ENCODE measurements at regions not wholly inside any gene's neighbourhood (a gene's known extent, or its start where the extent isn't known, plus 50 kb on each side); places are given as distances from the start of the nearest gene placed in this dataset.

GRCh38 chr17:36816214-36816906 is 120.9 kb upstream of the LHX1 start:
- no peak for DNase-seq (ENCODE audit: low spot score)

GRCh38 chr17:36816907-36817288 is 120.4 kb upstream of the LHX1 start:
- DNase-seq (ENCODE audit: low spot score) = no peak

GRCh38 chr17:36817483-36818048 is 119.7 kb upstream of the LHX1 start:
- DNase-seq (ENCODE audit: low spot score) = no peak

GRCh38 chr17:36818134-36818825 is 119.0 kb upstream of the LHX1 start:
- no peak for DNase-seq (ENCODE audit: low spot score)

- no peak for DNase-seq (ENCODE audit: low spot score)
Observed at GRCh38 chr17:36823850-36824677, 113.2 kb upstream of the LHX1 start.

GRCh38 chr17:36824678-36825101 is 112.6 kb upstream of the LHX1 start:
- no peak for DNase-seq (ENCODE audit: low spot score)

- DNase-seq (ENCODE audit: low spot score) = no peak
Observed at GRCh38 chr17:36825113-36825512, 112.2 kb upstream of the LHX1 start.

GRCh38 chr17:36825521-36825920 is 111.8 kb upstream of the LHX1 start:
- DNase-seq (ENCODE audit: low spot score) = no peak

GRCh38 chr17:36825951-36826350 is 111.3 kb upstream of the LHX1 start:
- no peak for DNase-seq (ENCODE audit: low spot score)

GRCh38 chr17:36827081-36827480 is 110.2 kb upstream of the LHX1 start:
- no peak for DNase-seq (ENCODE audit: low spot score)

- DNase-seq (ENCODE audit: low spot score) = no peak
Observed at GRCh38 chr17:36829676-36830075, 107.6 kb upstream of the LHX1 start.

GRCh38 chr17:36833279-36833678 is 104.0 kb upstream of the LHX1 start:
- DNase-seq (ENCODE audit: low spot score) = no peak

- no peak for DNase-seq (ENCODE audit: low spot score)
Observed at GRCh38 chr17:36835036-36835435, 102.2 kb upstream of the LHX1 start.

GRCh38 chr17:36837195-36837938 is 99.9 kb upstream of the LHX1 start:
- no peak for DNase-seq (ENCODE audit: low spot score)

- DNase-seq (ENCODE audit: low spot score) = no peak
Observed at GRCh38 chr17:36837939-36838272, 99.4 kb upstream of the LHX1 start.

GRCh38 chr17:36839256-36839655 is 98.0 kb upstream of the LHX1 start:
- DNase-seq (ENCODE audit: low spot score) = no peak

GRCh38 chr17:36840796-36841195 is 96.5 kb upstream of the LHX1 start:
- DNase-seq (ENCODE audit: low spot score) = no peak

GRCh38 chr17:36842231-36842819 is 95.0 kb upstream of the LHX1 start:
- no peak for DNase-seq (ENCODE audit: low spot score)

GRCh38 chr17:36842963-36843558 is 94.2 kb upstream of the LHX1 start:
- DNase-seq (ENCODE audit: low spot score) = no peak

- no peak for DNase-seq (ENCODE audit: low spot score)
Observed at GRCh38 chr17:36844013-36844412, 93.3 kb upstream of the LHX1 start.

GRCh38 chr17:36844601-36845000 is 92.7 kb upstream of the LHX1 start:
- no peak for DNase-seq (ENCODE audit: low spot score)

Data from putamen (tissue), 1 donor.